H9 (cell line): ENCODE measurements at regions not wholly inside any gene's neighbourhood (a gene's known extent, or its start where the extent isn't known, plus 50 kb on each side); places are given as distances from the start of the nearest gene placed in this dataset.

Experiments used
- DNase-seq: peaks from one replicate; pipeline ENCODE4 v3.0.0-alpha.2; 2017
- H2AFZ ChIP-seq: one replicate; pipeline ENCODE4 v1.6.1; 2013; ENCODE audit warnings: mild to moderate bottlenecking, low read length, control low read depth, moderate library complexity
- H2AK5ac ChIP-seq: 2 replicates; pipeline ENCODE4 v1.6.1; 2013; ENCODE audit warnings: low read length, control low read depth, mixed read lengths; ENCODE audit not compliant: insufficient read length
- H2BK120ac ChIP-seq: one replicate; pipeline ENCODE4 v1.6.1; 2013; ENCODE audit warnings: low read depth, mild to moderate bottlenecking, low read length, control low read depth, inconsistent platforms; ENCODE audit not compliant: poor library complexity, severe bottlenecking
- H2BK12ac ChIP-seq: 2 replicates; pipeline ENCODE4 v1.6.1; 2013; ENCODE audit warnings: low read length, control low read depth, mixed read lengths, low read depth; ENCODE audit not compliant: insufficient read length
- H2BK15ac ChIP-seq: 2 replicates; pipeline ENCODE4 v1.6.1; 2013; ENCODE audit warnings: low read depth, low read length, control low read depth
- H2BK20ac ChIP-seq: one replicate; pipeline ENCODE4 v1.6.1; 2013; ENCODE audit warnings: low read depth, mild to moderate bottlenecking, low read length, control low read depth, inconsistent platforms; ENCODE audit not compliant: poor library complexity, severe bottlenecking
- H2BK5ac ChIP-seq: 2 replicates; pipeline ENCODE4 v1.6.1; 2013; ENCODE audit warnings: low read length, control low read depth, mixed read lengths; ENCODE audit not compliant: insufficient read length
- H3K14ac ChIP-seq: 2 replicates; pipeline ENCODE4 v1.6.1; 2013; ENCODE audit warnings: low read length, control low read depth; ENCODE audit not compliant: insufficient read depth
- H3K18ac ChIP-seq: 2 replicates; pipeline ENCODE4 v1.6.1; 2013; ENCODE audit warnings: low read depth, mild to moderate bottlenecking, mixed read lengths, low read length, control low read depth; ENCODE audit not compliant: insufficient read length
- H3K23ac ChIP-seq: 2 replicates; pipeline ENCODE4 v1.6.1; 2013; ENCODE audit warnings: low read length, control low read depth, mixed read lengths, low read depth; ENCODE audit not compliant: insufficient read length
- H3K23me2 ChIP-seq: 2 replicates; pipeline ENCODE4 v1.6.1; 2013; ENCODE audit warnings: low read depth, mild to moderate bottlenecking, mixed read lengths, low read length, control low read depth; ENCODE audit not compliant: insufficient read length, poor library complexity, severe bottlenecking
- H3K27ac ChIP-seq: 2 replicates; pipeline ENCODE4 v1.5.1; 2013; ENCODE audit warnings: low read length, control low read depth, mixed read lengths, low read depth; ENCODE audit not compliant: insufficient read length
- H3K27me3 ChIP-seq: 2 replicates; pipeline ENCODE4 v1.6.1; 2013; ENCODE audit warnings: low read length, control low read depth, inconsistent platforms; ENCODE audit not compliant: insufficient read depth
- H3K4ac ChIP-seq: 2 replicates; pipeline ENCODE4 v1.6.1; 2013; ENCODE audit warnings: low read depth, mild to moderate bottlenecking, control low read depth, inconsistent platforms, low read length, moderate library complexity
- H3K4me1 ChIP-seq: 2 replicates; pipeline ENCODE4 v1.6.1; 2013; ENCODE audit warnings: low read length, control low read depth, inconsistent platforms; ENCODE audit not compliant: insufficient read depth
- H3K4me2 ChIP-seq: 2 replicates; pipeline ENCODE4 v1.6.1; 2013; ENCODE audit warnings: low read length, control low read depth, mixed read lengths; ENCODE audit not compliant: insufficient read length, insufficient read depth
- H3K56ac ChIP-seq: 2 replicates; pipeline ENCODE4 v1.6.1; 2013; ENCODE audit warnings: low read depth, mild to moderate bottlenecking, mixed read lengths, low read length, control low read depth; ENCODE audit not compliant: insufficient read length
- H3K79me1 ChIP-seq: 2 replicates; pipeline ENCODE4 v1.6.1; 2013; ENCODE audit warnings: low read depth, mild to moderate bottlenecking, moderate library complexity, low read length, control low read depth, inconsistent platforms; ENCODE audit not compliant: insufficient read depth, poor library complexity, severe bottlenecking
- H3K79me2 ChIP-seq: 2 replicates; pipeline ENCODE4 v1.6.1; 2013; ENCODE audit warnings: low read length, control low read depth, inconsistent platforms; ENCODE audit not compliant: insufficient read depth
- H3K9ac ChIP-seq: 2 replicates; pipeline ENCODE4 v1.6.1; 2013; ENCODE audit warnings: low read length, control low read depth, mixed read lengths; ENCODE audit not compliant: insufficient read length; ENCODE audit errors: extremely low read depth
- H3K9me3 ChIP-seq: one replicate; pipeline ENCODE4 v1.6.1; 2013; ENCODE audit warnings: low read depth, low read length, inconsistent platforms; ENCODE audit not compliant: control insufficient read depth
- H3T11ph ChIP-seq: one replicate; pipeline ENCODE4 v1.6.1; 2013; ENCODE audit warnings: mild to moderate bottlenecking, low read length, control low read depth, inconsistent platforms
- H4K20me1 ChIP-seq: one replicate; pipeline ENCODE4 v1.6.1; 2013; ENCODE audit not compliant: control insufficient read depth, insufficient read length, insufficient read depth
- H4K5ac ChIP-seq: 2 replicates; pipeline ENCODE4 v1.6.1; 2013; ENCODE audit warnings: low read depth, mild to moderate bottlenecking, mixed read lengths, low read length, control low read depth; ENCODE audit not compliant: insufficient read length
- H4K8ac ChIP-seq: replicated peaks from 2 replicates; pipeline ENCODE4 v1.6.1; 2013; ENCODE audit warnings: low read length, control low read depth, mixed read lengths, low read depth; ENCODE audit not compliant: insufficient read length
- H4K91ac ChIP-seq: 2 replicates; pipeline ENCODE4 v1.6.1; 2013; ENCODE audit warnings: low read depth, mild to moderate bottlenecking, moderate library complexity, mixed read lengths, low read length, control low read depth; ENCODE audit not compliant: insufficient read length
- H3K27ac Mint-ChIP-seq, 3 experiments: 2 replicates in 2 of 3; 3 replicates in 1 of 3; pipeline ENCODE4 v1.8.0; 2020 to 2021; ENCODE audit warnings: mixed read lengths in 3 of 3, mild to moderate bottlenecking in 1 of 3, moderate library complexity in 1 of 3
- H3K27me3 Mint-ChIP-seq: 2 replicates; pipeline ENCODE4 v1.8.0; 2021; ENCODE audit warnings: low read depth, mild to moderate bottlenecking, moderate library complexity, mixed read lengths
- H3K36me3 Mint-ChIP-seq, 3 experiments: 2 replicates in 2 of 3; 3 replicates in 1 of 3; pipeline ENCODE4 v1.8.0; 2020 to 2021; ENCODE audit warnings: low read depth in 3 of 3, mixed read lengths in 3 of 3; ENCODE audit not compliant: insufficient read depth in 1 of 3
- H3K4me1 Mint-ChIP-seq, 2 experiments: 2 replicates each; pipeline ENCODE4 v1.8.0; 2020; ENCODE audit warnings: mixed read lengths in 2 of 2
- H3K4me3 Mint-ChIP-seq, 2 experiments: 2 replicates in 1 of 2; 3 replicates in 1 of 2; pipeline ENCODE4 v1.8.0; 2020 to 2021; ENCODE audit warnings: mild to moderate bottlenecking in 2 of 2, mixed read lengths in 2 of 2, moderate library complexity in 1 of 2
- H3K9me3 Mint-ChIP-seq, 2 experiments: 2 replicates in 1 of 2; 3 replicates in 1 of 2; pipeline ENCODE4 v1.8.0; 2020; ENCODE audit warnings: mild to moderate bottlenecking in 2 of 2, mixed read lengths in 2 of 2, moderate library complexity in 1 of 2
- WGBS: extraction: QIAGEN DNeasy Blood & Tissue Kit; methylation state at CpG from one replicate; pipeline ENCODE4 v1.1.7; 2013; ENCODE audit warnings: missing lambda C conversion rate, low lambda C conversion rate, mixed read lengths; ENCODE audit not compliant: insufficient read length; ENCODE audit errors: extremely low coverage; 5-methylcytosine and 5-hydroxymethylcytosine counted together
- TF ChIP-seq, protein P1 (sequence below): fragments of 200-600 bp; sonication (generic); conservative IDR thresholded peaks from 3 replicates; pipeline ENCODE4 v1.8.0; 2021; ENCODE audit warnings: antibody characterized with exemption, mild to moderate bottlenecking

DNA sequence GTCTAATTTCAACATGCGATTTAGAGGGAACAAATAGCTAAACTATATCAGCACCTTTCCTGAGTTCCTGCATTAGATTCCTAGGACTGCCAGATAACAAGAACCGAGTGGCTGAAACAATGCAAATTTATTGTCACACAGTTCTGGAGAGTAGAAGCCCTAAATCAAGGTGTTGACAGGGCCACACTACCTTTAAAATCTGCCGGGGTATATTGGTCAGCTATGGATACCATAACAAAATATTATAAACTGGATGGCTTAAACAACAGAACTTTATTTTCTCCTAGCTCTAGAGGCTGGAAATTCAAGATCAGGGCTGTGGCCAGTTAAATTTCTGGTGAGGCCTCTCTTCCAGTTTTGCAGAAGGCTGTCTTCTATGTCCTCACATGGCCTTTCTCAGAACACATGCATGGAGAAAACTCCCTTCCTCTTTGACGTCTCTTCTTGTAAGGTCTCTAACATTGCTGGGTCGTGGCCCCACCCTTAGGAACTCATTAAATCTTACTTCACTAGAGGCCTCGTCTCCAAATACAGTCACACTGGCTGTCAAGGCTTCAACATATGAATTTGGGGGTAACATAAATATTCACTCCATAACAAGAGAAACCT lies 144.3 kb downstream of the FCRL5 start:
- Histone ChIP-seq H3K79me1 (no peaks in the 10 kb centered on the region), H2BK15ac (no peak overlapping the region), H3K4me1 (no peaks in the 10 kb centered on the region), H2BK120ac (no peak overlapping the region), H3K4ac (no peak overlapping the region), H3T11ph (no peak overlapping the region), H2AFZ (no peak overlapping the region), H2BK5ac (no peak overlapping the region), H3K18ac (no peak overlapping the region), H4K5ac (no peak overlapping the region), H2BK20ac (no peak overlapping the region), H4K20me1 (peaks cover 8% of the 10 kb centered on the region), H3K9ac (no peak overlapping the region), H4K8ac (no peak overlapping the region), H3K27me3 (no peaks in the 10 kb centered on the region), H4K91ac (no peak overlapping the region), H3K23me2 (no peaks in the 10 kb centered on the region), H3K56ac (no peak overlapping the region), H2BK12ac (no peak overlapping the region), H2AK5ac (no peak overlapping the region), H3K9me3 (no peaks in the 10 kb centered on the region), H3K27ac (no peak overlapping the region), H3K23ac (no peak overlapping the region), H3K4me2 (no peak overlapping the region), H3K14ac (no peak overlapping the region), H3K79me2 (no peaks in the 10 kb centered on the region)
- Mint-ChIP-seq H3K4me3 (no peak overlapping the region), H3K9me3 (no peaks in the 10 kb centered on the region; a peak in 2 of 5 replicates), H3K36me3 (no peaks in the 10 kb centered on the region; a peak in 1 of 7 replicates), H3K27ac (no peak overlapping the region), H3K4me1 (peaks cover 13 to 14% of the 10 kb centered on the region in 2 experiments), H3K27me3 (peaks cover 9% of the 10 kb centered on the region)
- TF ChIP-seq, protein P1, sequence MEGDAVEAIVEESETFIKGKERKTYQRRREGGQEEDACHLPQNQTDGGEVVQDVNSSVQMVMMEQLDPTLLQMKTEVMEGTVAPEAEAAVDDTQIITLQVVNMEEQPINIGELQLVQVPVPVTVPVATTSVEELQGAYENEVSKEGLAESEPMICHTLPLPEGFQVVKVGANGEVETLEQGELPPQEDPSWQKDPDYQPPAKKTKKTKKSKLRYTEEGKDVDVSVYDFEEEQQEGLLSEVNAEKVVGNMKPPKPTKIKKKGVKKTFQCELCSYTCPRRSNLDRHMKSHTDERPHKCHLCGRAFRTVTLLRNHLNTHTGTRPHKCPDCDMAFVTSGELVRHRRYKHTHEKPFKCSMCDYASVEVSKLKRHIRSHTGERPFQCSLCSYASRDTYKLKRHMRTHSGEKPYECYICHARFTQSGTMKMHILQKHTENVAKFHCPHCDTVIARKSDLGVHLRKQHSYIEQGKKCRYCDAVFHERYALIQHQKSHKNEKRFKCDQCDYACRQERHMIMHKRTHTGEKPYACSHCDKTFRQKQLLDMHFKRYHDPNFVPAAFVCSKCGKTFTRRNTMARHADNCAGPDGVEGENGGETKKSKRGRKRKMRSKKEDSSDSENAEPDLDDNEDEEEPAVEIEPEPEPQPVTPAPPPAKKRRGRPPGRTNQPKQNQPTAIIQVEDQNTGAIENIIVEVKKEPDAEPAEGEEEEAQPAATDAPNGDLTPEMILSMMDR = no peak
- DNase-seq = no peak
- no CpG with 5 or more reads among the region's 6 CpGs for WGBS
